Thymus (tissue), 11 donors: ENCODE measurements at regions not wholly inside any gene's neighbourhood (a gene's known extent, or its start where the extent isn't known, plus 50 kb on each side); places are given as distances from the start of the nearest gene placed in this dataset.

Experiments
- DNase-seq, 9 donors: peaks; one replicate each; pipeline ENCODE4 v3.0.0-alpha.2; 2013; ENCODE audit warnings: low spot score in 9 of 9, low read depth in 6 of 9, missing footprints in 1 of 9
- H3K27ac ChIP-seq, 2 donors: one replicate each; pipeline ENCODE4 v1.5.1; 2013; ENCODE audit warnings: control low read depth in 1 of 2, low read depth in 1 of 2, low read length in 1 of 2, mild to moderate bottlenecking in 1 of 2, moderate library complexity in 1 of 2
- H3K27me3 ChIP-seq, 2 donors: one replicate each; pipeline ENCODE4 v1.5.1; 2013; ENCODE audit warnings: low read length in 1 of 2; ENCODE audit not compliant: control insufficient read depth in 2 of 2, insufficient read depth in 1 of 2
- H3K36me3 ChIP-seq, 2 donors: one replicate each; pipeline ENCODE4 v1.5.1; 2013; ENCODE audit warnings: low read length in 1 of 2, mild to moderate bottlenecking in 1 of 2, moderate library complexity in 1 of 2; ENCODE audit not compliant: control insufficient read depth in 2 of 2, insufficient read depth in 2 of 2
- H3K4me1 ChIP-seq, 2 donors: one replicate each; pipeline ENCODE4 v1.5.1; 2013; ENCODE audit warnings: low read length in 2 of 2; ENCODE audit not compliant: control insufficient read depth in 2 of 2, insufficient read depth in 2 of 2
- H3K4me3 ChIP-seq, 2 donors: one replicate each; pipeline ENCODE4 v1.5.1; 2013; ENCODE audit warnings: low read length in 2 of 2, control low read depth in 1 of 2, mild to moderate bottlenecking in 1 of 2
- H3K9me3 ChIP-seq, 2 donors: one replicate each; pipeline ENCODE4 v1.5.1; 2013; ENCODE audit warnings: low read length in 1 of 2, mild to moderate bottlenecking in 1 of 2; ENCODE audit not compliant: control insufficient read depth in 2 of 2, insufficient read depth in 1 of 2
- WGBS: extraction: QIAGEN DNeasy Blood & Tissue Kit; methylation state at CpG from one replicate; pipeline ENCODE4 v1.1.7; 2013; 5-methylcytosine and 5-hydroxymethylcytosine counted together
- donor health status: healthy.

DNA sequence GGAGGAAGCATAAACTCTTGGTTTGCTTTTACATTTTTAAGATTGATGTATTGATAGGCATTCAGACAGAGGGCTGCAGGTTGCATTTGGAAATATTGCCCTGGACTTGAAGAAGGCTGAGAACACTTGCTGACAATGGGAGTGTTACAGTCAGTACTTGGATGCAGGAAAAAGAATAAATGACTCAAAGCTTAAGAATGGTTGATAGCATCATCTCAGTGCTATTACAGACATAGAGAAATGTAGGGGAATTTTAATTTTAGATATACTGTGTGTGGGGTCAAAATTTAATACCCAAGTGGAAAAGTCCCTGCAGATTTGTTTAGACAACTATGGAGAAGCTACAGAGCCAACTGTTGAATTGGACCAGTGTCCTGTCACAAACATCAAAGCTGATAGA is 101.1 kb downstream of the ISL1 start:
- H3K4me3 ChIP-seq = no peak overlapping the region

DNA sequence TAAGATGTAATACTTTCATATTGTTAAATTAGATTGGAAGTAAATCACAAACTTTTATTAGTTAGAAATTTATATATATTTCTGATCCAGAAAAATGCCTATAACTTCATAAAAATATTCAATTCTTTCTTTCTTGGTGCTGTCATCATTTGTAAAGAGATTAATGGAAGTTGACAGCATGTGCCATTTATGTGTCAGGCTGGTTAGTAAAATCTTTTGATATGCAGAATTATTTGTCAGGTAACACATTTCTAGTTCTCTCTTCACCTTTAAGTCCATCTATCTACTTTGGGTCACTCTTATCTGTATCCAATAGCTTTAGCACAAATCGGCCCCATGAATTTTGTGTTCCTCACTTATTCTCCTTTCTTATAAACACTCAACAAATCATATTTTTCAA is 102.9 kb downstream of the ISL1 start:
- 97% methylated on average over 1 of the region's 1 CpG for WGBS
- H3K27me3 ChIP-seq = no peaks in the 10 kb centered on the region
- no peaks in the 10 kb centered on the region for H3K9me3 ChIP-seq
- no peak overlapping the region for H3K27ac ChIP-seq
- DNase-seq = no peak
- no peaks in the 10 kb centered on the region for H3K36me3 ChIP-seq
- no peak overlapping the region for H3K4me3 ChIP-seq
- H3K4me1 ChIP-seq = no peaks in the 10 kb centered on the region

More for the DNA sequence above, 101.1 kb downstream of the ISL1 start:
- Histone ChIP-seq H3K9me3 (no peaks in the 10 kb centered on the region), H3K27ac (no peak overlapping the region), H3K36me3 (no peaks in the 10 kb centered on the region), H3K27me3 (no peaks in the 10 kb centered on the region), H3K4me1 (no peaks in the 10 kb centered on the region)
- DNase-seq = no peak

DNA sequence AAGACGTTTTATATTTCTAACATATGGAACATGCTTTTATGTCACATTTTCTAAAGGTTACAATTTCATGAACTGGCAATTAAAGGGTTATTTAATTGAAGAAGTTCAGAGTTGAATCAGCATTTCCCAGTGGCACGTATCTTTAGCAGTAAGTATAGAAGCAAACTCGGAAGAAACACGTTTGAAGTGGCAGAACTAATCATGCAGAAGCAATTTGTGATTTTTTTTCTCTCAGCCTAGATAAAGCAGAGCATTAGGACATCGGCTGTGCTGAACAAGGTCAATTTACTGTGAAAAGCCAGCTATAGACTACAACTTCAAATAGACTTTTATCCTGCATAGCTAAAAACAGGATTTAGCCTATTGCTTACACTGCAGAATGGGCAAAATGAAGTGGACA is 104.7 kb downstream of the ISL1 start:
- Histone ChIP-seq H3K4me1 (no peaks in the 10 kb centered on the region), H3K27ac (no peak overlapping the region), H3K9me3 (no peaks in the 10 kb centered on the region), H3K36me3 (no peaks in the 10 kb centered on the region), H3K4me3 (no peak overlapping the region), H3K27me3 (no peaks in the 10 kb centered on the region)
- 43% methylated on average over 5 of the region's 5 CpGs for WGBS
- no peak for DNase-seq

DNA sequence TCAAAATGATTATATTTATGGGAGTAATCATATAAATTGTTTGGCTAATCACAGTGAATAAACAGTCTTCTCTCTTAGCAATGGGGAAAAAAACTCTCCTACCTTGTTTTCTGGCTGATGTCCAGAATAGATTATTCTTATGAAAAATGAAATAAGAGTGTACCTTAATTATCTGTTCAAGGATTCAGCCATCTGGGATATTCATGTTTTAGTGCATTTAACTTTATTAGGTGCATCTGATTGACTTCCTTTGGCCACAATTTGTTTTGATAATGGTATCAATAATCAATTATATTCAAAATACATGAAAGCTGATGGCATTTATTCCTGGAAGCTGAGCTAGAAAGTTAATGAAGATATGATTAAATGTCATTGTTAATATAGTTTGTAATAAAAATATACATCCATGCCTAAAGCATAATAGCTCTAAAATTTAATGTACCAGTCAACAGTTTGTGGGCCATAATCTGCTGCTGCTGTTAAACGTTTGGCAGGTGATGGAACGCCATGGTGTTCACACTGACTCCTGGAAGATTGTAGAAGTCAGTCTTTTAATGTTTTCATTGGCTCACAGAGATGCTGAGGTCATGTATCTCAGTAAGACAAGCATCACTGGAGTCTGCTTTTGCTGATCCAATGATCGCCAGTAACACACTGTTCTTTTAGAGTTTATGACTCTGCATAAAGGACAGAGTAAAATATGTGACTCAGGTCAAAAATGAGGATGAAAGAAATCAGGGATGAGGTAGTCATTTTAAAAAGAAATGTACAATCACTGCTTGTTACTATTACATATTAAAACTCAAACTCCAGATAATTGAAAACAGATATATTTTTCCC is 105.8 kb downstream of the ISL1 start:
- Histone ChIP-seq H3K27ac (no peak overlapping the region), H3K27me3 (no peaks in the 10 kb centered on the region), H3K36me3 (no peaks in the 10 kb centered on the region), H3K4me1 (no peaks in the 10 kb centered on the region), H3K9me3 (no peaks in the 10 kb centered on the region), H3K4me3 (no peak overlapping the region)
- DNase-seq = no peak
- 89% methylated on average over 3 of the region's 3 CpGs for WGBS

DNA sequence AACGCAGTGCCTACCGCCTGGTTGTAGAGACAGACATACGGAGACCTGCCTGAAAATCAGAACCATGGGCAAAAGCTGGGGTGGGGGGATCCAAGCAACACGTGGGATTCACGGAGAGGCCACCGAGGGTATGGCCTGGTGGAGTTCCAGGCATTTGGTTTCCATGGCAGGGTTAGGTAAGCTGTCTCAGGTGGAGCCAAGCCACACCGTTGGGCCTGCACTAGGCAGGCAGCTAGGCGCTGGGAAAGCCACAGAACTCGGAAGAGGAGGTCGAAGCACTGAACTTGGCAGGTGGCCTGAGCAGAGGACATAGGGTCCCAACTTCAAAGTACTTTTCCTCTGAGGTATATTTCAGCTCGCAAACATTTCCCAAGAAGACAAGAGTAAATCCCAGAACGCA is 111.6 kb downstream of the ISL1 start:
- no peak overlapping the region for H3K4me3 ChIP-seq
- WGBS = 94% methylated on average over 12 of the region's 12 CpGs
- no peak for DNase-seq
- H3K27ac ChIP-seq = no peak overlapping the region
- H3K36me3 ChIP-seq = no peaks in the 10 kb centered on the region
- no peaks in the 10 kb centered on the region for H3K9me3 ChIP-seq
- H3K4me1 ChIP-seq = no peaks in the 10 kb centered on the region
- no peaks in the 10 kb centered on the region for H3K27me3 ChIP-seq

DNA sequence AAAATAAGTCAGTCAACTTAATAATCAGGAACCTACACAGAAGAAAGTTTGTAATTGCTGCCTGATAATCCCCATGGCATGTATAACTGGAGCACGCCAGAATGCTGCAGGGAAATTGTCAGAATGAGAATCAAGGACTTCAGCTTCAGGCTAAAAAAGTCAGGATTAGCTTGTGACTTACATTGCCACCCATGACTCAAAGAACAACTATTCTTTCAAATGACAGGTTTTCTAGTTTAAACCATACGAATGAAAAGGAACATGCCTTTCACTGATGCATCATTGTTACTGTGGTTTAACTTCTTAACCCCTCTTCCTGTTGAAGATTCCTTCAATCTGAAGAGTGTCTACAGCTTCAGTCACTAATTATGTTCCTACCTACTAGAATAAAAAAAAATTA is 112.4 kb downstream of the ISL1 start:
- whole genome bisulfite sequencing = 51% methylated on average over 2 of the region's 2 CpGs
- H3K27ac ChIP-seq = no peak overlapping the region
- no peaks in the 10 kb centered on the region for H3K9me3 ChIP-seq
- no peaks in the 10 kb centered on the region for H3K4me1 ChIP-seq
- H3K36me3 ChIP-seq = no peaks in the 10 kb centered on the region
- DNase-seq = no peak
- no peak overlapping the region for H3K4me3 ChIP-seq
- H3K27me3 ChIP-seq = no peaks in the 10 kb centered on the region

DNA sequence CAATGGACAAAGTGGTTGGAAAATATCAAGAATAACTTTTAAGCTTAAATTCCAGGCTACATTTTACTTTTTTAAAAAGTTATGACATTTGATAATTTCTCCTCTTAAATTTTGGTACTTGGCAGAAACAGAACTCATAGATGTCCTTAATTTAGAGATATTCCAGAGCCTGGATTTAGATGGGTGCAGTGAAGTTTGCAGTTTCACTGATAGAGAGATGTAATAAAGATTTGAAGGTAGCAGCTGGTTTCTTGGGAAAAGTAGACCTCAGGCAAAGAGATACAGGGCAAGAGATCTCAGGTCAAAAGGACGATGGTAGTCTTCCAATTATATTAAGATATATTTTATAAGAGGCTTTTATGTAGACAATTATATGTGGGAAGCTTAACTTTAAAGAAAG is 134.6 kb downstream of the ISL1 start:
- Histone ChIP-seq H3K27me3 (no peaks in the 10 kb centered on the region), H3K4me1 (no peaks in the 10 kb centered on the region), H3K9me3 (no peaks in the 10 kb centered on the region), H3K4me3 (no peak overlapping the region), H3K27ac (no peak overlapping the region), H3K36me3 (no peaks in the 10 kb centered on the region)
- WGBS = 80% methylated on average over 1 of the region's 1 CpG
- DNase-seq = no peak

DNA sequence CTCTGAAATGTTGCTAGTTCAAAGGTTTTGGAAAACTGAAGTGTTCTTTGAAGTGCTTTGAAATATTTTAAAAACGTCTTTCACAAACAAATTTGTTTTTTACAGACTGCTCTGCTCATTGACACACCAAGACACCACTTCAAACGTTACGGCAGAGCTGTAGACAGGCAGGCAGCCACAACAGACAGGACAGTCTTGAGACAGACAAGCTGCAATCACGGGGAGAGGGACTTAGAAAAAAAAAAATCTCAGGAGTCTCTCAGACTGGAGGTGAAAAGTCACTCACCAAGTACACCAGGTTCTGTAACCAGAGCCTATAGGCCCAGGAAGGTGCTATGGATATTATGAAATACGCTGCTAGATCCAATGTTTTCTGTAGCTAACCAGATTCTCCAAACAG is 135.4 kb downstream of the ISL1 start:
- Histone ChIP-seq H3K36me3 (no peaks in the 10 kb centered on the region), H3K27me3 (no peaks in the 10 kb centered on the region), H3K4me3 (no peak overlapping the region), H3K9me3 (no peaks in the 10 kb centered on the region), H3K27ac (no peak overlapping the region), H3K4me1 (no peaks in the 10 kb centered on the region)
- no peak for DNase-seq
- WGBS = 47% methylated on average over 5 of the region's 5 CpGs

DNA sequence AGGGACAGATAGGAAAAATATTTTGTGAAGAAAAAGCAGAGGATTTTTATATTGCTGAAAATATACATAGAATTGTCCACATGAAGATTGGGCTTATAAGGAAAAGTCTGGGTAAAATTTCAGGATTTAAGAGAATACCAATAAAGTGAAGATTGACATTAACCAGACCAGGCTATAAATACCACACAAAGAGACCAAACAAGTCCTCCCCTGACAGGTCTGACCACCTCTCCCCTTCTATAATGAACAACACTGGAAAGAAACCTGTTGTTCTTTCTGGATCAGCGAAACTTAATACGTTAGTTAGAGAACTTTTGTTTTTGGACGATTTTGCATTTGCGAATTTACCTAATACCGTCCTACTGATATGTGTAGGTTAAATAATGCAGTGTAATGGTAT is 138.3 kb downstream of the ISL1 start:
- DNase-seq = no peak
- Histone ChIP-seq H3K27me3 (no peaks in the 10 kb centered on the region), H3K36me3 (no peaks in the 10 kb centered on the region), H3K9me3 (no peaks in the 10 kb centered on the region), H3K4me3 (no peak overlapping the region), H3K27ac (no peak overlapping the region), H3K4me1 (no peaks in the 10 kb centered on the region)
- 92% methylated on average over 5 of the region's 5 CpGs for WGBS
